ENCODE measurements at regions not wholly inside any gene's neighbourhood (a gene's known extent, or its start where the extent isn't known, plus 50 kb on each side); places are given as distances from the start of the nearest gene placed in this dataset.
"Not testable (repeated sequence)": the region's sequence is repeated elsewhere in the genome, so short reads cannot be mapped to it uniquely, and the experiment has no call there.

- H3K27ac ChIP-seq: no peak overlapping the region
- in situ Hi-C loops (cut with HindIII; ENCODE audit: low pct_ligation_motif_present, low sequenced_read_pairs): no loop called here
These were observed 270.6 kb upstream of the RGPD4 start for GRCh38 chr2:107556038-107556627.

DNA sequence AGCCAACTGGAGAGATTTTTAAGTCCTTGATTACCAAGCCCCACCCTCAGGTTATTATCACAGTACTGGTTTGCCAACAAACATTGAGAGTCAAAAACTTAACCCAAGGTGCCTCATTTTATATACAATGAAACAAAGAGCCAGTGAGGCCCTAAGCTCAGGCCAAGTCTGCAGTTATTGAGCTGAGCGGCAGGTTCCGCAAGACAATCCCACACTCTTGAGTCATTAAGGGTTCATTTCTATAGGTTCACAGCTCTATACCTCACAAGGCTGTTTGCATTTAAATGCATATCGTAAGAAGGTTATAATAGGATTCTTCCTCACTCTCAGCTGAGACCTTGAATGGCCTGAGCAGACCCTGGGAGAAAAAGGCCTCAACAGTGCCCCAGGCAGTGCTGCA is 268.4 kb upstream of the RGPD4 start:
- no peak for DNase-seq
- H3K36me3 ChIP-seq (replicated peaks): no peaks in the 10 kb centered on the region
- no peak for TF ChIP-seq CTCF (IDR thresholded peaks at IDR 0.05; ENCODE audit: low read depth, low read length, missing control alignments)
- in situ Hi-C loops (cut with HindIII; ENCODE audit: low pct_ligation_motif_present, low sequenced_read_pairs): no loop called here
- no peak overlapping the region for H3K4me3 ChIP-seq (ENCODE audit: low read depth, low read length)
- no peak overlapping the region for H3K27ac ChIP-seq
- no peaks in the 10 kb centered on the region for H3K27me3 ChIP-seq (replicated peaks)

More at GRCh38 chr2:107556038-107556627, 270.6 kb upstream of the RGPD4 start:
- no peaks in the 10 kb centered on the region for H3K27me3 ChIP-seq (replicated peaks)
- no peak overlapping the region for H3K4me3 ChIP-seq (ENCODE audit: low read depth, low read length)
- no peaks in the 10 kb centered on the region for H3K36me3 ChIP-seq (replicated peaks)
- DNase-seq: no peak
- TF ChIP-seq CTCF (IDR thresholded peaks at IDR 0.05; ENCODE audit: low read depth, low read length, missing control alignments): no peak

DNA sequence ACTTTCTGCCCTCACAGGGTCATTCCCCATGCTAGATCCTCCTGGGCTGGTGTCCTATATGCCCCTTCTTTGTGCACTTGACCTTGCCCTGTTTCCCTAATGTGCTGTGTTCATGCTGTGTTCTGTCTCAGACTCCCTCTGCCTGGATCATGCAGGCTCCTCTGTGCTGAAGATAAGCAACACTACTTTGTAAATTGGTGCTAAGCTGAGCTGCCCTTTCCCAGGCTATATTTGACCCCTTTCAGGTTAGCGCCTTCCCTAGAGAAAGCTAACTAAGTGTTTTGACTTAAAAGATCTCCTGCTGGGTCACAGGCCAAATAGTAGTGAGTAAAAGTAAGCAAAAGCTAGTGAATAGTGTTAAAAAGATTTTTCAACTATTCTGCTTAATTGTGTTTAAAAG is 257.2 kb upstream of the RGPD4 start:
- in situ Hi-C loops (cut with HindIII; ENCODE audit: low pct_ligation_motif_present, low sequenced_read_pairs): no loop called here

DNA sequence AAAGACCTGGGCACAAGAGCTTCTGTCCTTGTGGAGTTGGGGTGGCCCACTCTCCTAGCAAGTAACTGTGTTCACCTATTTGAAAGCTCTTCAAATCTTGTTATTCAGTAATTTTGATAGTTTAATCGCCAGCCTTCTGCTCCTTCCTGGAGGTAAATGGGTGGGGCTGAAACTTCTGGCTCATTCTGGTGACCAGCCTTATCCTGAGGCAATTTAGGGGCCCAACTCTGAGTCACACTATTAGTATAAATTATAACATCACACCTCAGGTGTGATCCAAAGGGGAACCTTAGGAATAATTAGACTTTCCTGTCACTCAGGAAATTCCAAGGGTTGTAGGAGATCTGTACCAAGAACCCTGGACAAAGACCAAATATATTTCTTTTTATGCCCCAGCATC is 255.8 kb upstream of the RGPD4 start:
- no peak for TF ChIP-seq CTCF (IDR thresholded peaks at IDR 0.05; ENCODE audit: low read depth, low read length, missing control alignments)
- H3K4me3 ChIP-seq (ENCODE audit: low read depth, low read length): no peak overlapping the region
- in situ Hi-C loops (cut with HindIII; ENCODE audit: low pct_ligation_motif_present, low sequenced_read_pairs): no loop called here
- H3K36me3 ChIP-seq (replicated peaks): no peaks in the 10 kb centered on the region
- DNase-seq: no peak
- H3K27me3 ChIP-seq (replicated peaks): no peaks in the 10 kb centered on the region
- no peak overlapping the region for H3K27ac ChIP-seq

More for the DNA sequence above, 257.2 kb upstream of the RGPD4 start:
- H3K27ac ChIP-seq: no peak overlapping the region
- H3K4me3 ChIP-seq (ENCODE audit: low read depth, low read length): no peak overlapping the region
- no peaks in the 10 kb centered on the region for H3K36me3 ChIP-seq (replicated peaks)
- DNase-seq: no peak
- no peaks in the 10 kb centered on the region for H3K27me3 ChIP-seq (replicated peaks)
- no peak for TF ChIP-seq CTCF (IDR thresholded peaks at IDR 0.05; ENCODE audit: low read depth, low read length, missing control alignments)

- H3K4me3 ChIP-seq (ENCODE audit: low read depth, low read length); H3K27me3 ChIP-seq (replicated peaks); H3K27ac ChIP-seq; in situ Hi-C loops (cut with HindIII; ENCODE audit: low pct_ligation_motif_present, low sequenced_read_pairs); H3K36me3 ChIP-seq (replicated peaks): not testable (repeated sequence)
- TF ChIP-seq CTCF (IDR thresholded peaks at IDR 0.05; ENCODE audit: low read depth, low read length, missing control alignments): peak; percentile 40
- peak; percentile 56 for DNase-seq
These were observed 253.8 kb upstream of the RGPD4 start for GRCh38 chr2:107572890-107573289.

DNA sequence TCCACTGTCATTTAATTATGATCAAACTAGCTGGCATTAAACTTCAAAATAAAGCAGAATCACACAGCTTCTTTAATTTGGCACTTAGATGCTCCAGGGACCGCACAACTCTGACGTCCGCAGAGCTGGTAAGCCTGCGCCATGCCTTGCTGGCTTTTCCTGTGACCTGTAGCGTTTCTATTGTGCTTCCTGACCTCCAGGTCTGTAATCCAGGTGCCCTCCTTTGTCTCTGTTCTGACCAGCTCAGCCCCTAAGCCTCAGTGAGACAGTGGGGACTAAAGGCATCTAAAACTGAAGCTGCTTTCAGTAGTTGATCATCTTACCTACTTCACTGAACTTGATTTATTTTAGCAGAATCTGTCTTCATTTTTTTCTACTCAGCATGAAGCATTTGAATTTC is 249.7 kb upstream of the RGPD4 start:
- no peak overlapping the region for H3K4me3 ChIP-seq (ENCODE audit: low read depth, low read length)
- no peak overlapping the region for H3K27ac ChIP-seq
- no peak for TF ChIP-seq CTCF (IDR thresholded peaks at IDR 0.05; ENCODE audit: low read depth, low read length, missing control alignments)
- H3K36me3 ChIP-seq (replicated peaks): no peaks in the 10 kb centered on the region
- in situ Hi-C loops (cut with HindIII; ENCODE audit: low pct_ligation_motif_present, low sequenced_read_pairs): no loop called here
- no peaks in the 10 kb centered on the region for H3K27me3 ChIP-seq (replicated peaks)
- no peak for DNase-seq

Measured in brain microvascular endothelial cell (primary cell).